ENCODE measurements at regions not wholly inside any gene's neighbourhood (a gene's known extent, or its start where the extent isn't known, plus 50 kb on each side); places are given as distances from the start of the nearest gene placed in this dataset.
"Not testable (repeated sequence)": the region's sequence is repeated elsewhere in the genome, so short reads cannot be mapped to it uniquely, and the experiment has no call there.

GRCh38 chr3:96491023-96491422 lies 323.4 kb upstream of the EPHA6 start:
- DNase-seq: no peak

DNA sequence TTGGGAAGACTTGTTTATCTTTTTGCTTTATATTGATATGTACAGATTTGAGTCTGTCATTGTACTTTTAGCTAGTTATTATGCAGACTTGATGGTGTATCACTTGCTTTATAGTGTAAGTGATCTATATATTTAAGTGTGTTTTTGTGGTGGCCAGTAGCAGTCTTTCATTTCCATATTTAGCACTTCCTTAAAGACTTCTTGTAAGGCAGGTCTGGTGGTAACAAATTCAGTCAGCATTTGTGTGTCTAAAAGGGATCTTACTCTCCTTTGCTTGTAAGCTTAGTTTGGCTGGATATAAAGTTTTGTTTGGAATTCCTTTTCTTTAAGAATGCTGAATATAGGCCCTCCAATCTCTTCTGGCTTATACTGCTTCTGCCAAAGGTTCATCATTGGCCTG lies 322.5 kb upstream of the EPHA6 start:
- no peak for DNase-seq

GRCh38 chr3:96510334-96510733 lies 304.1 kb upstream of the EPHA6 start:
- DNase-seq: no peak

GRCh38 chr3:96537165-96537564 lies 277.2 kb upstream of the EPHA6 start:
- no peak for DNase-seq

DNA sequence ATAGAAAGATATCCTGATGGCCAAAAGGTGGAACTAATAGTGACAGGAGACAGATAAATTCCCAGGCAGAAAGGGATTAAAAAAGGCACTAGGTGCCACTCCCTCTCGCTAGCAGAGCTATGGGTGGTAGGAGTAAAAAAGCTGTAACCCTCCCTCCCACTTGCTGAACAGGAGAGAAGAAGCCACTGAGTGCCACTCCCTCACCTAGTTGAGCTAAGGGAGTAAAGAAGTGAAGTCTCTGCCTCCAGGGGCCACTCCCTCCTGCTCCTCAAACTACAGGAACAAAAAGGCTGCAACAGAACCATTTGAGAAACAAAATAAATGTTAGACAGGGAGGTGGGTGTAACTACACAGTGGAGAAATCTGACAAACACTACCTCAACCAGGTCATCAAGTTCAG lies 276.2 kb upstream of the EPHA6 start:
- no peak for DNase-seq

DNA sequence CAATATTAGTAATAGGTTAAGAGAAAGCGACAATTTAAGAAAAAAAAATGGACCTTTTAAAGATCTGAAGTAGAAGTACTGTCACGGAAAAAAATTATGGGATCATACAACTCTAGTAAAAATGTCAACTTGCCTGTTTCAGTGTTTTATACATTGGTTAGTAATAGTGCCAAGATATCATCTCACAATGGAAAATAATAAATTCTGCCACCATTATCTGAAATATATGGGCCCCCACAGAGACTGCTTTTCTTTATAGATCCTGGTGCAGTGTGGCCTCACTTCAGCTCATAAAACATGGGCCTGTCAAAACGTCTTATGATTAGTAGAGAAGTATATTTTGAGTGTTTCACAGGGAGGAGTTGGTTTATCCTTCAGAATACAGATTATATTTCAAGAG lies 266.3 kb upstream of the EPHA6 start:
- DNase-seq: no peak

- no peak for DNase-seq
Measured at GRCh38 chr3:96576935-96577334, 237.5 kb upstream of the EPHA6 start.

- no peak for DNase-seq
Measured at GRCh38 chr3:96584066-96584465, 230.3 kb upstream of the EPHA6 start.

DNA sequence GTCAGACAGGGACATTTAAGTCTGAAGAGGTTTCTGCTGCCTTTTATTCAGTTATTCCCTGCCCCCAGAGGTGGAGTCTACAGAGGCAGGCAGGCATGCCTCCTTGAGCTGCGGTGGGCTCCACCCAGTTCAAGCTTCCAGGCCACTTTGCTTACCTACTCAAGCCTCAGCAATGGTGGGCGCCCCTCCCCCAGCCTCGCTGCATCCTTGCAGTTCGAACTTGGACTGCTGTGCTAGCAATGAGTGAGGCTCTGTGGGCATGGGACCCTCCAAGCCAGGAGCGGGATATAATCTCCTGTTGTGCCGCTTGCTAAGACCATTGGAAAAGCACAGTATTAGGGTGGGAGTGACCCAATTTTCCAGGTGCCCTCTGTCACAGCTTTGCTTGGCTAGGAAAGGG lies 207.5 kb upstream of the EPHA6 start:
- DNase-seq: not testable (repeated sequence)

DNA sequence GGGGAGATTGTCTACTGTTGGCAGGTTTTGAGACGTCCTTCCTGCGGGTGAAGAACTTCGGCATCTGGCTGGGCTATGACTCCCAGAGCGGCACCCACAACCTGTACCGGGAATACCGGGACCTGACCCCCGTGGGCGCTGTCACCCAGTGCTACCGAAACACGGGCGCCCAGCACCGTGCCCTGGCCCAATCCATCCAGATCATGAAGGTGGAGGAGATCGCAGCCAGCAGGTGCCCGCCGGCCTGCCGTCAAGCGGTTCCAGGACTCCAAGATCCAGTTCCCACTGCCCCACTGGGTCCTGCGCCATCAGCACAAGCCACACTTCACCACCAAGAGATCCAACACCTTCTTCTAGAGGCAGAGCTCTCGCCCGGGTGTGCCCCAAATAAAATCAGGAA lies 194.9 kb upstream of the EPHA6 start:
- DNase-seq: no peak

- DNase-seq: no peak
Measured at GRCh38 chr3:96622878-96623277, 191.5 kb upstream of the EPHA6 start.

- no peak for DNase-seq
Measured at GRCh38 chr3:96631050-96631449, 183.3 kb upstream of the EPHA6 start.

DNA sequence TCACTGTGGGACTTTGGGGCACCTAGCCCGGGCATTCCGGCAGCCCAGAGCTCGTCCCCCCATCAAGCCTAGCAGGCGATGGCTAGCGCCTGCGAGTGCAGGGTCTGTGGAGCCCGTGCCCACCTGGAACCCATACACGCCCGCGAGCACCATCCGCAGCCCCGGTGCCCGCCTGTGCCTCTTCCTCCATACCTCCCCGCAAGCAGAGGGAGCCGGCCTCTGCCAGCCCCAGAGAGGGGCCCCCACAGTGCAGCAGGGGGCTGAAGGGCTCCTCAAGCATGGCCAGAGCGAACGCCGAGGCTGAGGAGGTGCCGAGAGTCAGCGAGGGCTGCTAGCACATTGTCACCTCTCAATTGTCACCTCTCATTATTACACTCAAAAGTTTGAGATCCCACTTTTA lies 167.8 kb upstream of the EPHA6 start:
- no peak for DNase-seq

GRCh38 chr3:96657710-96658109 lies 156.7 kb upstream of the EPHA6 start:
- DNase-seq: no peak

- DNase-seq: not testable (repeated sequence)
Measured at GRCh38 chr3:96671861-96672595, 142.4 kb upstream of the EPHA6 start.

GRCh38 chr3:96677156-96677555 lies 137.2 kb upstream of the EPHA6 start:
- no peak for DNase-seq

GRCh38 chr3:96678325-96678724 lies 136.1 kb upstream of the EPHA6 start:
- DNase-seq: no peak

GRCh38 chr3:96700322-96701315 lies 113.8 kb upstream of the EPHA6 start:
- no peak for DNase-seq

DNA sequence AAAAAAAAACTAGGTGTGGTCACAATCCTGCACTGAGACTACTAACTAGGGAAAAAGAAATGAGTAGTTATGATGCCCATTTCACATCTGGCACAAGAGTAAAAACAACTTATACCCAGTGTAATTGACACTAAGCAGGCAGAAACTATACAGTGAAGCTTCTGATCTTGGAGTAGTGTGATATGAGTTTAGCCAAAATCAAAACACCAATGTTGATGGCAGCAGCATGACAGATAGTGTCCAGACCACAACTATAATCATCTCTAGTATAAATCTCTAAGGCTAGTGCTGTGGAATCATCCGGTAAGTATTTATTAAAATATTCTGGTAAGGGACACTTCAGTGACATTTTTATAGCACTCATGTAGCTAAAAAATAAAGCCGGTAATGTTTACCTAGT lies 108.5 kb upstream of the EPHA6 start:
- no peak for DNase-seq

GRCh38 chr3:96706509-96706908 lies 107.9 kb upstream of the EPHA6 start:
- no peak for DNase-seq

DNA sequence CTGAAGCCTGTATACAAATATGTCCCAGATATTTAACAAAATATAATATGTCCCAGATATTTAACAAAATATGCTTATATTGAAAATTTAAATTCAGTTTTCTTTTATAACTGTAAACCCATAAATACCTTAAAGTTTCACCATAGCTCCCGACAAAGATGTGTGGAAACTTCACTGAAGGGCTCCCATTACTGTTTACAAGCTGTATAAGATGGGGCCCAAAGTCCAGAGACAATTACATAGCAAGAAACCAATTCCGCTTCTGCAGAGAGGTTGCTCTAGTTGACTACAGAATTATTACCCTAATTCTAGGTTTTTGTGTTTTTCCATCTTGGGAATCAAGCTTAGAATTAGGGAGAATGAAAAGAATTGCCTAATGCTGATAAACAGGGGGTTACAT lies 102.6 kb upstream of the EPHA6 start:
- no peak for DNase-seq

DNA sequence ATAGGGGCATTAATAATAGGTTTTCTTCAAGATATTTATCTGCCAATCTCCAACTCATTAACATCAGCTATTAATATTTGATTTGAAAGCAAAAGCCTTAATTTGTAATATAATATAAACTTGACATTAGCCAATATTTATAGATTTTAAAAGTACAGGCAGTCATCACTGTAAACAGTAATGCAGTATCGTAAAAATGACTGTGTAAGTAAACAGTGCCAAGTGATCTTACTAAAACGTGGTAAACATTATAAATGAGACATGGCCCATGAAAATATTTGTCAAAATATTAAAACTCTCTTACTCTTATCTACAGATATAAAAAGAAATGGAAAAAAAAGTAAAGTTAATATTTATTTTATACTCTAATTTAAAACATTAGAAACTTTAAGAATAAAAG lies 101.6 kb upstream of the EPHA6 start:
- DNase-seq: no peak

GRCh38 chr3:96719921-96720320 lies 94.5 kb upstream of the EPHA6 start:
- no peak for DNase-seq

GRCh38 chr3:96731031-96731430 lies 83.4 kb upstream of the EPHA6 start:
- no peak for DNase-seq

Data from NCI-H2171 (cell line).